D721Med (cell line): ENCODE measurements at regions not wholly inside any gene's neighbourhood (a gene's known extent, or its start where the extent isn't known, plus 50 kb on each side); places are given as distances from the start of the nearest gene placed in this dataset.

Experiments
- DNase-seq: peaks from one replicate; pipeline ENCODE4 v3.0.0; 2011; ENCODE audit warnings: low spot score; ENCODE audit not compliant: insufficient read length
- FAIRE-seq: peaks from 2 replicates; lab custom pipeline; 2011; peaks lifted over from hg19 to GRCh38; lab: Jason Lieb, UNC
- TF ChIP-seq, protein P1 (sequence below): IDR thresholded peaks from 2 replicates; pipeline ENCODE4 v1.5.1; 2012; ENCODE audit warnings: mild to moderate bottlenecking, control low read depth; ENCODE audit not compliant: insufficient read depth; ENCODE audit errors: missing control alignments

DNA sequence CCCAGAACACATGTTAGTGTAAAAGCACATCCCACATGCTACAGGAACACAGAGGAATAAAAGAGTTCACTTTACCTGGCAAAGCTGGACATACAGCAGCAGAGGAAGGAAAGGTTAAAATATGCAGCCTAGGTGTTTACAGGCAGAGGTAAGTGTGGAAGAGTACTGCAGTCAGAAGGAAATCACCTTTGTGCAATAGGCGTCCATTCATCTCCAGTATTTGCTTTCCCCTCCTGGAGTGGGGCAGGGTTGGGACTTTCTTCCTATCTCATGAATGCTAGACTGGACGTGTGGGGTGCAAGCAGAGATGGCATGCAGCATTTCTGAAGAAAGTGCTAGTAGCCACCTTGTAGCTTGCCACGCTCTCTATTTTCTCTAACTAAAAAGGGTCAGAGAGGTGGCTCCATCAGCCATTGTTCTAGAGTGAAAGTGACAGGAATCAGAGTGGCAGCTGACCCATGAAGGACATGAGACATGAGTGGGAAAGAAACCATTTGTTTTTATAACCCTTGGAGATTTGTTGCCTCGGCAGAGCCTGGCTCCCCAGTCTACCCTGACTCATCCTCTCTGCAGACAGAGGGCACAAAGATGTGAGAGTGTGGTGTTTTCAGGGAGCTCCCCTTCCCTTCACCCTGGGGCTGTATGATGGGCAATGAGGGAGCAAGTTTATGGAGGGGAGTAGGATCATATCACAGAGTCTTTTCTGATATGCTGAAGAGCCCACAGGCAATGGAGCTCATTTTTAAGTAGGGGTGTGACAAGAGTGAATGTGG is 101.2 kb upstream of the SEC61G start:
- FAIRE-seq (no peak), DNase-seq (no peak)
- TF ChIP-seq, protein P1, sequence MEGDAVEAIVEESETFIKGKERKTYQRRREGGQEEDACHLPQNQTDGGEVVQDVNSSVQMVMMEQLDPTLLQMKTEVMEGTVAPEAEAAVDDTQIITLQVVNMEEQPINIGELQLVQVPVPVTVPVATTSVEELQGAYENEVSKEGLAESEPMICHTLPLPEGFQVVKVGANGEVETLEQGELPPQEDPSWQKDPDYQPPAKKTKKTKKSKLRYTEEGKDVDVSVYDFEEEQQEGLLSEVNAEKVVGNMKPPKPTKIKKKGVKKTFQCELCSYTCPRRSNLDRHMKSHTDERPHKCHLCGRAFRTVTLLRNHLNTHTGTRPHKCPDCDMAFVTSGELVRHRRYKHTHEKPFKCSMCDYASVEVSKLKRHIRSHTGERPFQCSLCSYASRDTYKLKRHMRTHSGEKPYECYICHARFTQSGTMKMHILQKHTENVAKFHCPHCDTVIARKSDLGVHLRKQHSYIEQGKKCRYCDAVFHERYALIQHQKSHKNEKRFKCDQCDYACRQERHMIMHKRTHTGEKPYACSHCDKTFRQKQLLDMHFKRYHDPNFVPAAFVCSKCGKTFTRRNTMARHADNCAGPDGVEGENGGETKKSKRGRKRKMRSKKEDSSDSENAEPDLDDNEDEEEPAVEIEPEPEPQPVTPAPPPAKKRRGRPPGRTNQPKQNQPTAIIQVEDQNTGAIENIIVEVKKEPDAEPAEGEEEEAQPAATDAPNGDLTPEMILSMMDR: no peak

DNA sequence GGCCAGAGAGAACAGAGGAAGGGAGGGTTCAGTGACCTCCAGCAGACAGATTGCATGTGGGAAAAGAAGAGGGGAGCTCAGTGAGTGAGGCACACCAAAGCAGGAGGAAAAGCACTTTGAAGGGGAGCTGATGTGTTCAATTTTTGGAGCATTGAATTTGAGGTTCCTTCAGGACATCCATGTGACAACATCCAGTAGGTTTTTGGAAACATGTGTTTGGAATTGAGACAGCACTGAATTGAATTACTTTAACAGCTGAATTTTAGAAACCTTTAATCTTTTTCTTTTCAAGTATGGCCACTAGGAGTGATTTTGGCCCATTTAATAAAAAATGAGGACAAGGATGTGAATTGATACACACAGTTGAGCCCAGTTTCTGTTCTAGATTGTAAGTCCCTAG is 101.8 kb upstream of the SEC61G start:
- FAIRE-seq (no peak), DNase-seq (no peak)
- TF ChIP-seq, protein P1: no peak

DNA sequence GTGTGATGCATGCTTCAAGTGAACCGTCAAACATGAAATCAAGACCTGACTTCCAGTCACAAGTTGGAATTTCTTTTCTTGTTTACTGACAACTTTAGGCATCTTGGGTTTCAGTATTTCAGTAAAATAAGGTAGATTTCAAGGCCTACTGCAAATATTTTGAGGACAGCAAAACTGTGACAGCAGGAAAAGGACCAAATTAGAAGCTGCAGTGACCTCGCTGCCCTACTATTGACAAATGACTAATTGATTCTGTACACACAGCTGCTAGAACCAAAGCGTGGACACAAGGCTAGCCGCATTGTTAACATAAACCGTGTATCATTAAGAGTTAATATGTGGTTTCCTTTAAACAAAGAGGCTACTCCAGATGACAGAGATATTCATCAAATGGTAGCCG is 105.7 kb upstream of the SEC61G start:
- FAIRE-seq: no peak
- DNase-seq: no peak
- TF ChIP-seq, protein P1: no peak

DNA sequence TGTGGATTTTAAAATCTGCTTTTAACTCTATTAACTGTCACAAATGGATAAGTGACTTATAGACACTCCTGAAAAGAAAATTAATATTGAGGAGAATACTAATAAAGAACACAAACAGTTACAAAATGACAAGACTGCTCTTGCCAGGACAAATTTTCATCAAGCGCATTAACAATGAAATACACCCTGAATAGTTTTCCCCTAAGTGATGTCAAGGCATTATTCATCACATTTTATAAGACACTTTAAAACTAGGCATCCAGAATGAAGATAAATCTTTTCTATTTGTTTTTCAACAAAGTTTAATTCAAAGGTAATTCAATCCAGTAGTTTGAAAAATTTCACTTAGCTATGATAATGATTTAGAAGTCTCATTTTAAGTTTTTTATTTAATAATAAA is 110.5 kb upstream of the SEC61G start:
- no peak for FAIRE-seq
- TF ChIP-seq, protein P1: no peak
- no peak for DNase-seq

DNA sequence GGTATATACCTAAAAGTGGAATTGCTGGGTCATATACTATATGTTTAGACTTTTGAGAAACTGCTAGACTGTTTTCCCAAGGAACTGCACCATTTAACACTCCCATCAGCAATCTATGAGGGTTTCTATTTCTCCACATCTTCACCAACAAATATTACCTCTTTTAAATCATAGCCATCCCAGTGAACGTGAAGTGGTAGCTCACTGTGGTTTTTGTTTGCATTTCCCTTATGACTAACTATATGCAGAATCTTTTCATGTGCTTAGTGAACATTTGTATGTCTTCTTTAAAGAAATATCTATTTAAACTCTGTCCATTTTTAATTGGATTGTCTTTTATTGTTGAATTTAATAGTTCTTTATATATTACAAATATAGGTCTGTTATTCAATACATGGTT is 115.8 kb upstream of the SEC61G start:
- DNase-seq: no peak
- no peak for FAIRE-seq
- TF ChIP-seq, protein P1: no peak

DNA sequence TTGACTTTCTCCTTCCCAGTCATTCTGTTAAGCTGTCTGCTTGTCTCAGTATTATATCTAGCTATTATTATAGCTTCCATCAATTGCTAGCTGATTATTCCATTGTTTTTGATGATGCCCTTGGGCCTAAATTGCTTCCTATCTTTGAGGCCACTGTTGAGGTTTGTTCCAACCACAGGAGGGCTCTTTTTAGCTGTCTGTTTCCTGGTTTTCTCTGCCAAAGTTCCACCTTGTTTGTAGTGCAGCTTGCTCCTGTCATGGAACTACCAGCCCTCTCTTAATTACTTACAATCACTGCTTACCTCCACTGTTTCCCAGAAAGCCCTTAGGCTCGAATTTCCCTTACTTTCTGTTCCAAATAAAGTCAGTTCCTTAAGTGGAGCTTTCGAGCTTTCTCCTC is 118.7 kb upstream of the SEC61G start:
- FAIRE-seq (no peak), DNase-seq (no peak)
- TF ChIP-seq, protein P1: no peak

DNA sequence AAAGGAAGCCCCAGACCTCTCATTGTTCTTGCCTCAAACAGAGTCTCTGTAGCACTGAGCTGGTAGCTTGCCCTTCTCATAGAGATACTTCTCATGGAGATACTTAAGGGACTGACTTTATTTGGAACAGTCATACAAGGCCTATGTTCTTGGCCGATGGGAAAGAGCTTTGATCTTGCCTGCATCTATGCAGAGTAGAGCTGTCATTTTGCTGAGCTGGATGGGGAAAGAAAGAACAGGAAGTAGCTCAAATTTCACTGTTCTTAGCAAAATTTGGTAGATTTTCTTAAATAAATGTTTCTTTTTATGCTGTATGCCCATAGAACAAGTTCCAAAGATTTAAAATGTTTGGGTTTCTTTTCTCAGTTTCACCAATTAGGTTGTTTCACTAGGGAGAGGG is 119.3 kb upstream of the SEC61G start:
- no peak for FAIRE-seq
- TF ChIP-seq, protein P1: no peak
- DNase-seq: no peak
